WERI-Rb-1 (cell line): ENCODE measurements at regions not wholly inside any gene's neighbourhood (a gene's known extent, or its start where the extent isn't known, plus 50 kb on each side); places are given as distances from the start of the nearest gene placed in this dataset.

ENCODE experiments used
- DNase-seq: peaks from one replicate; pipeline ENCODE4 v3.0.0-alpha.2; 2020
- H3K27ac ChIP-seq: fragments of 250-450 bp; sonication (Bioruptor Pico); 2 replicates; pipeline ENCODE4 v1.5.1; 2020; ENCODE audit warnings: mild to moderate bottlenecking, moderate library complexity
- H3K27me3 ChIP-seq: fragments of 250-450 bp; sonication (Bioruptor Pico); 2 replicates; pipeline ENCODE4 v1.5.1; 2021; ENCODE audit warnings: mild to moderate bottlenecking, low read depth, moderate library complexity; ENCODE audit not compliant: insufficient read depth, severe bottlenecking
- H3K36me3 ChIP-seq: fragments of 250-450 bp; sonication (Bioruptor Pico); 2 replicates; pipeline ENCODE4 v1.5.1; 2020; ENCODE audit warnings: mild to moderate bottlenecking, moderate library complexity
- H3K4me3 ChIP-seq: 2 replicates; pipeline ENCODE4 v1.5.1; 2011; ENCODE audit warnings: low read depth, mild to moderate bottlenecking, control low read depth, low read length
- H3K9me3 ChIP-seq: fragments of 250-450 bp; sonication (Bioruptor Pico); 2 replicates; pipeline ENCODE4 v1.5.1; 2021; ENCODE audit warnings: mild to moderate bottlenecking, moderate library complexity; ENCODE audit not compliant: severe bottlenecking
- CTCF ChIP-seq: IDR thresholded peaks from 2 replicates; pipeline ENCODE4 v1.5.1; 2011; ENCODE audit warnings: low read depth, mild to moderate bottlenecking, control low read depth, inconsistent platforms, low read length

GRCh38 chr14:28886940-28887339, 120.4 kb downstream of the FOXG1 start:
- no peak overlapping the region for H3K27ac ChIP-seq
- no peak for TF ChIP-seq CTCF
- H3K9me3 ChIP-seq = peaks cover 2% of the 10 kb centered on the region
- H3K4me3 ChIP-seq = no peak overlapping the region
- no peaks in the 10 kb centered on the region for H3K36me3 ChIP-seq
- no peaks in the 10 kb centered on the region for H3K27me3 ChIP-seq
- DNase-seq = no peak

- no peak for TF ChIP-seq CTCF
- Histone ChIP-seq H3K4me3 (no peak overlapping the region), H3K36me3 (no peaks in the 10 kb centered on the region), H3K27ac (no peak overlapping the region), H3K9me3 (no peaks in the 10 kb centered on the region), H3K27me3 (no peaks in the 10 kb centered on the region)
- no peak for DNase-seq
Measured at GRCh38 chr14:28895389-28895788, 128.8 kb downstream of the FOXG1 start.

- H3K36me3 ChIP-seq = no peaks in the 10 kb centered on the region
- no peaks in the 10 kb centered on the region for H3K27me3 ChIP-seq
- H3K27ac ChIP-seq = no peak overlapping the region
- no peak for TF ChIP-seq CTCF
- no peak overlapping the region for H3K4me3 ChIP-seq
- DNase-seq = no peak
- H3K9me3 ChIP-seq = no peaks in the 10 kb centered on the region
Measured at GRCh38 chr14:28896337-28896736, 129.8 kb downstream of the FOXG1 start.

- no peak for TF ChIP-seq CTCF
- Histone ChIP-seq H3K4me3 (no peak overlapping the region), H3K27me3 (no peaks in the 10 kb centered on the region), H3K36me3 (no peaks in the 10 kb centered on the region), H3K9me3 (no peaks in the 10 kb centered on the region), H3K27ac (no peak overlapping the region)
- no peak for DNase-seq
Measured at GRCh38 chr14:28901631-28902030, 135.0 kb downstream of the FOXG1 start.

GRCh38 chr14:28902930-28903329, 136.3 kb downstream of the FOXG1 start:
- H3K36me3 ChIP-seq = no peaks in the 10 kb centered on the region
- no peak for DNase-seq
- H3K9me3 ChIP-seq = no peaks in the 10 kb centered on the region
- H3K27me3 ChIP-seq = no peaks in the 10 kb centered on the region
- H3K4me3 ChIP-seq = no peak overlapping the region
- no peak overlapping the region for H3K27ac ChIP-seq
- no peak for TF ChIP-seq CTCF

GRCh38 chr14:28911521-28911920, 144.9 kb downstream of the FOXG1 start:
- no peak for DNase-seq
- no peaks in the 10 kb centered on the region for H3K9me3 ChIP-seq
- TF ChIP-seq CTCF = no peak
- no peaks in the 10 kb centered on the region for H3K27me3 ChIP-seq
- no peak overlapping the region for H3K27ac ChIP-seq
- H3K4me3 ChIP-seq = no peak overlapping the region
- H3K36me3 ChIP-seq = no peaks in the 10 kb centered on the region
